WI38 (cell line): ENCODE measurements at regions not wholly inside any gene's neighbourhood (a gene's known extent, or its start where the extent isn't known, plus 50 kb on each side); places are given as distances from the start of the nearest gene placed in this dataset.

ENCODE experiments used
- H3K4me3 ChIP-seq: 2 replicates; pipeline ENCODE4 v1.5.1; 2011; ENCODE audit warnings: low read depth, mild to moderate bottlenecking, control low read depth, low read length
- TF ChIP-seq, protein P1 (sequence below): IDR thresholded peaks from 2 replicates; pipeline ENCODE4 v1.5.1; 2012; ENCODE audit warnings: low read depth, mild to moderate bottlenecking, control low read depth, low read length

DNA sequence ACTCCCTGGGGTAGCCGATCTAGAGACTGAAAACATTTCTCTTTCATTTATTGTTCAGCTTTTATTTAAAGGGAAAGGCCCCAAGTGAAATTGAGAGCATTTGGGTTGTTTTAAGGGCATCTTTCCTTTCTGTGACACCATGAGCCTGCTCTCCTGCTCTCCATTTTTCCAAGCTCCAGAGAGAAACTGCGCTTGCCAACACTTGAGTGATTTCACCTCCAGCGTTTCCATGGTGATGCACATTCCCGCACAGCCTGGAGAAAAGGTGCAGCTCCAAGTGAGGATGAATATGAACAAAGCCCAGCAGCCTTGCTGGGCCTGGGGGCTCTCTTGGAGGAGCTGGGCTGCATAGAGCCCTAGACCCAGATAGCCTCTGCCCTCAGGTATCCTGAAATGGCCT lies 159.2 kb upstream of the PPP2R3A start:
- TF ChIP-seq, protein P1, sequence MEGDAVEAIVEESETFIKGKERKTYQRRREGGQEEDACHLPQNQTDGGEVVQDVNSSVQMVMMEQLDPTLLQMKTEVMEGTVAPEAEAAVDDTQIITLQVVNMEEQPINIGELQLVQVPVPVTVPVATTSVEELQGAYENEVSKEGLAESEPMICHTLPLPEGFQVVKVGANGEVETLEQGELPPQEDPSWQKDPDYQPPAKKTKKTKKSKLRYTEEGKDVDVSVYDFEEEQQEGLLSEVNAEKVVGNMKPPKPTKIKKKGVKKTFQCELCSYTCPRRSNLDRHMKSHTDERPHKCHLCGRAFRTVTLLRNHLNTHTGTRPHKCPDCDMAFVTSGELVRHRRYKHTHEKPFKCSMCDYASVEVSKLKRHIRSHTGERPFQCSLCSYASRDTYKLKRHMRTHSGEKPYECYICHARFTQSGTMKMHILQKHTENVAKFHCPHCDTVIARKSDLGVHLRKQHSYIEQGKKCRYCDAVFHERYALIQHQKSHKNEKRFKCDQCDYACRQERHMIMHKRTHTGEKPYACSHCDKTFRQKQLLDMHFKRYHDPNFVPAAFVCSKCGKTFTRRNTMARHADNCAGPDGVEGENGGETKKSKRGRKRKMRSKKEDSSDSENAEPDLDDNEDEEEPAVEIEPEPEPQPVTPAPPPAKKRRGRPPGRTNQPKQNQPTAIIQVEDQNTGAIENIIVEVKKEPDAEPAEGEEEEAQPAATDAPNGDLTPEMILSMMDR, result no peak
- no peak overlapping the region for H3K4me3 ChIP-seq

GRCh38 chr3:135807879-135808278 lies 157.6 kb upstream of the PPP2R3A start:
- TF ChIP-seq, protein P1, result no peak
- no peak overlapping the region for H3K4me3 ChIP-seq

DNA sequence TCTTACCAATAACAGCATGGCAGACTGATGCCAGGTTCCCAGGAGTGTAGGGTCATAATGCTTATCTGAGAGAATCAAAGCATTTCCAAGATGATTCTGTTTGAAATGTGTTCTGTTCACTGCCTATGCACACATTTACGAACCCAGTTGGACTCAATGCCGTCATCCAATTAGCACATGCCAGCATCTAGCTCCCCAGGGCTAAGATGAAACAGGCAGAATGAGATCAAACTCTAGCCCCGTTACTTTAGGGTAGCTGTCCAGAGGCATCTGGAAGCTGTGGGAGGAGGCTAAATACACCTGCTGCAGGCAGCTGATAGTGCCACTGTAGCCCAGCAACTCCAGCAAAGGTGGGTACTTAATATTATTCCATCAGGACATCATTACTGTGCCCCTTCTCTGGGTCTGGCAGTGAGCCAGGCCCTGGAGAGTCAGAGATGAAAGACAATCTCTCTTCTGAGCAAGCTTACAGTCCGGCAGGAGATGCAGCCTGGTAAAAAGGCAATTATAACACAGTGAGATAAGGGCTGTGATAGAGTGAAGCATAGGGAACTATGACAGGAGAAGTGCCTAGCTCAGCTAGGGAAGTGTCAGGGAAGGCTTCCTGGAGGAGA lies 156.4 kb upstream of the PPP2R3A start:
- TF ChIP-seq, protein P1, result no peak
- no peak overlapping the region for H3K4me3 ChIP-seq

DNA sequence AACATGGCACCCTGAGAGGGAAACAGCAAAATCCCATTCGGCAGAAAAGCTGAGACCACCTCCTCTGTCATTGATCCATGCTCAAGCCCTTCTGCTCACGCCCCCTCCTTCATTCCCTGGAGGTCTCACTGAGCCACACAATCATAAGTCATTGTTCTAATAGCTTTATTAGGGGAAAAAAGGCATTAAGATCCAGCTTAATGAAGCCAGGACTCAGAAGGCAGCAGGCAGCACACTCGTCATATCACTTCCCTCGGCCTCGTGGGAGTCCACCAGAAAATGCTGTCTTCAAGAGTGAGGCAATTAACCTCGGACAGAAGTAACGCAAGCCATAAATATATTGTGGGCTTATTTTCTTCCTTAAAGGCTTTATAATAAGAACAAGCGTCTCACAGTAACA lies 153.9 kb upstream of the PPP2R3A start:
- TF ChIP-seq, protein P1, result no peak
- H3K4me3 ChIP-seq, result no peak overlapping the region

DNA sequence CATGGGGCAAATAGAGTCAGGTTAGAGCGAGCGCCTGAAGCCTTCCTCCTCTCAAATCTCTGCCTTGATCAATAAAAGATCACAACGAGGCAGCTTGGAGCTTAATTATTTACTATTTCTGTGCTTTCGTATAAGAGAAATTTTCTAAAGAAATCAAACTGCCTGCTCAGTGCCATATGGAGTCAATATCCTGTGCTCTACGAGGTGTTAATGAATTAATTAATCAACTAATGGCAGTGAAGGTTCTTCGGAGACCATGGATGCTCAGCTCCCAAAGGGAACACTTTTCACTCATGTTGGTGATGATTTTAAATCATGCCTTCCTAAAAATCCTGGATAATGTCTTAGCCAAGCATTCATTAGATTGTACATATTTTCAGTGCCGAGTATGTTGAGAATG lies 153.5 kb upstream of the PPP2R3A start:
- TF ChIP-seq, protein P1, result no peak
- no peak overlapping the region for H3K4me3 ChIP-seq

DNA sequence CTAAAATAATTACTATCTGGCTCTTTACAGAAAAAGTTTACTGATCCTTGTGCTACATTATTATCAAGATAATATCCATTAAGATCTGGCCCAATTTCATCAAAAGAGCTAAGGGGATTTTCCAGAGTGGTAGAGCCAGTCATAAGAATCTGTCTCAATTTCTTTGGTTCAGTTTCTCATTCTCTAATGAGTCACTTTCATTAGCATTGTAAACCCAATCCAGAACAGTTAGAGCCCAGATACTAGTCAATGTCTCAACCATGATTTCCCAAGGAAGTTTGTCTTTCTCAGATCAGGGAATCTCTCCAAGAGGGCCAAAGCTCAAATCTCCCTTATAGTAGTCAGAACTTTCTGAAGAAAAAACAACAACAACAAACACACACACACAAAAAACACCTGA lies 131.1 kb upstream of the PPP2R3A start:
- no peak overlapping the region for H3K4me3 ChIP-seq
- TF ChIP-seq, protein P1, result no peak

DNA sequence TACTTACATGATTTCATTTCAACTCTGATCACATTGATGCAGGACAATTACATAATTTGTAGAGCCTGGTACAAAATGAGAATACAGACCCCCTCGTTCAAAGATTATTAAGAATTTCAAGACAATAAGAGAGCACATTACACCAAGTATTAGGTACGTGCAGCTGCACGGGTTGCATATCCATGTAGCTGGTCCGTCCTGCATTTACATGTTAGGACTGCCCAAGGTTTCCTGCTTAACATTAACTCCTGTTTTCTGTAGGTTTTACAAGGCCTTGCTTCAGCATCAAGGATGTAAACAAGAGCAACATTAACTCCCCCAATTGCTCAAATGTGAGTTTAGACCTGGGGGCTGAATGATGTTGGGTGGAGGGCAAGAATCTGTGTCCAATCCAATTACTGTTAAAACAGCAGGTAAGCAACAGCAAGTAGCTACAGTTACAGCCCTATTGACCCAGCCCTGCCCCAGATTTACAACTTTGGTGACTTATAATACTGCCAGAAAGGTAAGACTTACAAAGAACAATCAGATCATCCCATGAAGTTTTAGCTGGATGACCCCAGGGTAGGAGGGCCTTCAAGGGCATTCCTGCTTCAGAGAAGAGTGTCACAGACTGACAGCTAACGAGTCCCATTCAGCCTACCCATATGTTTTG lies 127.4 kb upstream of the PPP2R3A start:
- TF ChIP-seq, protein P1, result no peak
- H3K4me3 ChIP-seq, result no peak overlapping the region
